Fibroblast of lung (primary cell): ENCODE measurements at regions not wholly inside any gene's neighbourhood (a gene's known extent, or its start where the extent isn't known, plus 50 kb on each side); places are given as distances from the start of the nearest gene placed in this dataset.

Experiments
- DNase-seq, 2 donors: peaks; one replicate each; pipeline versions ENCODE4 v3.0.0 to v3.0.0-alpha.2; 2010; ENCODE audit warnings: low read depth in 2 of 2
- H2AFZ ChIP-seq: 2 replicates; pipeline ENCODE4 v1.5.1; 2012; ENCODE audit warnings: low read length, control low read depth, inconsistent platforms
- H3K27ac ChIP-seq: 2 replicates; pipeline ENCODE4 v1.5.1; 2011; ENCODE audit warnings: low read length, control low read depth; ENCODE audit not compliant: insufficient read depth
- H3K27me3 ChIP-seq: 2 replicates; pipeline ENCODE4 v1.5.1; 2011; ENCODE audit warnings: mild to moderate bottlenecking, low read length; ENCODE audit not compliant: control insufficient read depth, insufficient read depth
- H3K36me3 ChIP-seq: 2 replicates; pipeline ENCODE4 v1.5.1; 2011; ENCODE audit warnings: low read length; ENCODE audit not compliant: control insufficient read depth, insufficient read depth
- H3K4me1 ChIP-seq: 2 replicates; pipeline ENCODE4 v1.5.1; 2011; ENCODE audit warnings: low read length; ENCODE audit not compliant: control insufficient read depth, insufficient read depth; ENCODE audit errors: extremely low read depth
- H3K4me2 ChIP-seq: 2 replicates; pipeline ENCODE4 v1.5.1; 2011; ENCODE audit warnings: low read length, control low read depth; ENCODE audit not compliant: insufficient read depth; ENCODE audit errors: extremely low read depth
- H3K4me3 ChIP-seq, 4 experiments: fragments of 200-600 bp in 1 of 4; sonication (generic) in 1 of 4; replicated peaks in 1 of 4; 2 replicates each; pipeline ENCODE4 v1.5.1; 2011 to 2016; ENCODE audit warnings: low read length in 4 of 4, low read depth in 3 of 4, mild to moderate bottlenecking in 3 of 4, control low read depth in 2 of 4, inconsistent platforms in 1 of 4, mixed read lengths in 1 of 4; ENCODE audit not compliant: insufficient read depth in 1 of 4; ENCODE audit errors: control extremely low read depth in 1 of 4
- H3K79me2 ChIP-seq: 2 replicates; pipeline ENCODE4 v1.5.1; 2012; ENCODE audit warnings: mild to moderate bottlenecking, low read length, inconsistent platforms; ENCODE audit not compliant: control insufficient read depth, insufficient read depth
- H3K9ac ChIP-seq: 2 replicates; pipeline ENCODE4 v1.5.1; 2011; ENCODE audit warnings: mild to moderate bottlenecking, low read length, control low read depth; ENCODE audit not compliant: insufficient read depth
- H3K9me3 ChIP-seq: 2 replicates; pipeline ENCODE4 v1.5.1; 2012; ENCODE audit warnings: low read depth, low read length; ENCODE audit not compliant: control insufficient read depth, insufficient read depth
- H4K20me1 ChIP-seq: 2 replicates; pipeline ENCODE4 v1.5.1; 2011; ENCODE audit warnings: low read length; ENCODE audit not compliant: control insufficient read depth, insufficient read depth; ENCODE audit errors: extremely low read depth
- CTCF ChIP-seq, 2 donors: IDR thresholded peaks in 1 of 2; conservative IDR thresholded peaks in 1 of 2; 1 replicate in 1 of 2; 2 replicates in 1 of 2; pipeline ENCODE4 v1.5.1; 2011 to 2012; ENCODE audit warnings: low read length in 2 of 2, control low read depth in 1 of 2, inconsistent platforms in 1 of 2, low read depth in 1 of 2, mild to moderate bottlenecking in 1 of 2
- EZH2 ChIP-seq: IDR thresholded peaks from 2 replicates; pipeline ENCODE4 v1.5.1; 2012; ENCODE audit warnings: low read length, control low read depth, mild to moderate bottlenecking; ENCODE audit errors: missing control alignments

DNA sequence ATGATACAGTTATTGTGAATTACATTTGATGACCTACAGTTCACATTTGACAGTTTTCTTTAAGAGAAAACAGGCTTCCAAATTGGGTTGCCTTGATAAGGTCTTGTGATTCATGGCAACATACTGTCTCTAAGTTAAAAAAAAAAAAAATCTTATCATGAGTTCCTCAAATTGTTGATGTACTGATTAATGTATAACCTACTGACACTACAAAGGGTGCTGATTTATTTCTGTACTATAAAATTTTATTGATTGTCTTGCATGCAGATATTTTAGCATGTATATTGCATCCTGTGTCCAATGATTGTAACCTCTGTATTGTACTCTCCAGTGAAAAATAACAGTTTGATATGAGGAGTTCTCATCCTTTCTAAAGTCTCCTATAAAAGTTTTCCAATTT lies 197.3 kb upstream of the IVNS1ABP start:
- H3K4me3 ChIP-seq, result no peak overlapping the region
- no peaks in the 10 kb centered on the region for H3K27me3 ChIP-seq
- H2AFZ ChIP-seq, result no peak overlapping the region
- no peak overlapping the region for H3K4me2 ChIP-seq
- no peaks in the 10 kb centered on the region for H3K9me3 ChIP-seq
- H3K36me3 ChIP-seq, result no peaks in the 10 kb centered on the region
- no peak for DNase-seq
- no peak overlapping the region for H3K9ac ChIP-seq
- no peak for TF ChIP-seq CTCF (conservative IDR thresholded peaks at IDR 0.05 in 1 of 2, IDR thresholded peaks at IDR 0.05 in 1 of 2; ENCODE audit: low read depth in 1 of 2, low read length in 2 of 2)
- TF ChIP-seq EZH2, result no peak
- H4K20me1 ChIP-seq, result no peaks in the 10 kb centered on the region
- H3K4me1 ChIP-seq, result no peaks in the 10 kb centered on the region
- no peaks in the 10 kb centered on the region for H3K79me2 ChIP-seq
- H3K27ac ChIP-seq, result no peak overlapping the region

DNA sequence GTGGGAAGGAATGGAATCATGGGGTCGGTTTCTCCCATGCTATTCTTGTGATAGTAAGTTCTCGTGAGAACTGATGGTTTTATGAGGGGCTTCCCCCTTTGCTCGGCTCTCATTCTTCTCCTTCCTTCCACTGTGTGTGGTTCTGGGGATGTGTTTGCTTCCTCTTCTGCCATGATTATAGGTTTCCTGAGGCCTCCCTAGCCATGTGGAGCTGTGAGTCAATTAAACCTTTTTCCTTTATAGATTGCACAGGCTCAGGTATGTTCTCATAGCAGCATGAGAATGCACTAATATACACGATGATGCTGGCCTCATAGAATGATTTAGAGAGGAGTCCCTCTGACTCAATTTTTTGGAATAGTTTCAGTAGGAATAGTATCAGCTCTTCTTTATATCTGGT lies 195.4 kb upstream of the IVNS1ABP start:
- peak in 1 of 2 donors; percentile 8 for DNase-seq
- Histone ChIP-seq H2AFZ (no peak overlapping the region), H4K20me1 (no peaks in the 10 kb centered on the region), H3K4me3 (no peak overlapping the region), H3K79me2 (no peaks in the 10 kb centered on the region), H3K36me3 (no peaks in the 10 kb centered on the region), H3K4me1 (no peaks in the 10 kb centered on the region), H3K27ac (no peak overlapping the region), H3K9ac (no peak overlapping the region), H3K27me3 (no peaks in the 10 kb centered on the region), H3K4me2 (no peak overlapping the region), H3K9me3 (no peaks in the 10 kb centered on the region)
- TF ChIP-seq EZH2, result no peak
- no peak for TF ChIP-seq CTCF (conservative IDR thresholded peaks at IDR 0.05 in 1 of 2, IDR thresholded peaks at IDR 0.05 in 1 of 2; ENCODE audit: low read depth in 1 of 2, low read length in 2 of 2)

- Histone ChIP-seq H3K79me2 (no peaks in the 10 kb centered on the region), H3K36me3 (no peaks in the 10 kb centered on the region), H3K27me3 (no peaks in the 10 kb centered on the region), H3K9ac (no peak overlapping the region), H2AFZ (no peak overlapping the region), H4K20me1 (no peaks in the 10 kb centered on the region), H3K4me2 (no peak overlapping the region), H3K4me3 (no peak overlapping the region), H3K9me3 (no peaks in the 10 kb centered on the region), H3K4me1 (no peaks in the 10 kb centered on the region), H3K27ac (no peak overlapping the region)
- TF ChIP-seq EZH2 (no peak), CTCF (conservative IDR thresholded peaks at IDR 0.05 in 1 of 2, IDR thresholded peaks at IDR 0.05 in 1 of 2; ENCODE audit: low read depth in 1 of 2, low read length in 2 of 2) (no peak)
- no peak for DNase-seq
Observed at GRCh38 chr1:185501099-185501498, 184.1 kb upstream of the IVNS1ABP start.
